Activated naive CD8-positive, alpha-beta T cell treated with anti-CD3 and anti-CD28 coated beads, Interleukin-2, amount 50 U/mL, for 24 hours (primary cell): ENCODE measurements at regions not wholly inside any gene's neighbourhood (a gene's known extent, or its start where the extent isn't known, plus 50 kb on each side); places are given as distances from the start of the nearest gene placed in this dataset.

Experiments used
- ATAC-seq: fragments of 150-1000 bp; cut with Tn5 transposase; one replicate; pipeline ENCODE4 v1.10.0; 2021
- DNase-seq: peaks from one replicate; pipeline ENCODE4 v3.0.0; 2021
- H3K27ac Mint-ChIP-seq: one replicate; pipeline ENCODE4 v1.8.0; 2021; ENCODE audit warnings: mild to moderate bottlenecking, mixed read lengths
- H3K27me3 Mint-ChIP-seq: one replicate; pipeline ENCODE4 v1.8.0; 2021; ENCODE audit warnings: mixed read lengths
- H3K36me3 Mint-ChIP-seq: one replicate; pipeline ENCODE4 v1.8.0; 2021; ENCODE audit warnings: low read depth, mixed read lengths
- H3K4me1 Mint-ChIP-seq: one replicate; pipeline ENCODE4 v1.8.0; 2021; ENCODE audit warnings: mixed read lengths
- H3K4me3 Mint-ChIP-seq: one replicate; pipeline ENCODE4 v1.8.0; 2021; ENCODE audit warnings: mild to moderate bottlenecking, moderate library complexity, mixed read lengths
- H3K9me3 Mint-ChIP-seq: one replicate; pipeline ENCODE4 v1.8.0; 2021; ENCODE audit warnings: mixed read lengths

DNA sequence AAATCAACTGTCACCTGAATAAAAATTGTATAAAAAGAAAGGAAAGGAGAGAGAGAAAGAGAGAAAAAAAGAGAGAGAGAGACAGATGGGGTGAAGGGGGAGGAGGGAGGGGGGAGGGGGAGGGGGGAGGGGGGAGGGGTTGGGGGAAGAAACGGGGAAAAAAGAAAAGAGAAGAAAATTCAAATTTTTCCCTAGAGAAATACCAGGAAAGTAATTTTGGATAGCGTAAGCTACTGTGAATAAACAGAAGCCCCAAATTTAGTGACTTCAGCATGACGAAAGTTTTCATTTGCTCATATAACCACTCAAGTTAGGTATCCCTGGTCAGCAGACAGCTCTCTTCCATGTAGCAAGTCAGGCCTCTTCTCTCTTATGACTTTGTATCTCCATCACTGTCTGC lies 289.4 kb upstream of the MYOCD start:
- no peak for DNase-seq
- Mint-ChIP-seq H3K36me3 (no peaks in the 10 kb centered on the region), H3K9me3 (peaks cover 19% of the 10 kb centered on the region), H3K4me3 (no peak overlapping the region), H3K27ac (no peak overlapping the region), H3K27me3 (peaks cover 3% of the 10 kb centered on the region), H3K4me1 (no peaks in the 10 kb centered on the region)
- no peak for ATAC-seq

DNA sequence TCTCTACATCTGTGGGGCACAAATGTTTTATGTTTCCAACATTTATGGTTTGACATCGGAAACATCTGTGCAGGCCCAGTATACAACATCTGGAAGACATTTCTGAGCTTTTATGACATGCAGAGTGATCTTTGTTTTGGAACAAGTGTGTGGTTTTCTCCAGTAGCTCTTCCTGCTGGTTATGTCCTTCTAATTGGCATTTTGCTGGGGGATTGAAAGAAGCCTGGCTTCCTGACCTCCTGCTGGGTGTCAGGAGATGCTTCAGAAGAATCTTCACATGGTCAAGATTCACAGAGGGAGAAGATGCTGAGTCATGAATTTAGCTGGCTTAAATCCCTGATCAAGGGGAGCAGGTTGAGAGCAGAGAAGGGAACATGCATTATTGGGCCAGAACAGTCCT lies 279.5 kb upstream of the MYOCD start:
- Mint-ChIP-seq H3K27me3 (no peaks in the 10 kb centered on the region), H3K27ac (no peak overlapping the region), H3K4me3 (no peak overlapping the region), H3K4me1 (no peaks in the 10 kb centered on the region), H3K9me3 (peaks cover 5% of the 10 kb centered on the region), H3K36me3 (no peaks in the 10 kb centered on the region)
- no peak for DNase-seq
- no peak for ATAC-seq

DNA sequence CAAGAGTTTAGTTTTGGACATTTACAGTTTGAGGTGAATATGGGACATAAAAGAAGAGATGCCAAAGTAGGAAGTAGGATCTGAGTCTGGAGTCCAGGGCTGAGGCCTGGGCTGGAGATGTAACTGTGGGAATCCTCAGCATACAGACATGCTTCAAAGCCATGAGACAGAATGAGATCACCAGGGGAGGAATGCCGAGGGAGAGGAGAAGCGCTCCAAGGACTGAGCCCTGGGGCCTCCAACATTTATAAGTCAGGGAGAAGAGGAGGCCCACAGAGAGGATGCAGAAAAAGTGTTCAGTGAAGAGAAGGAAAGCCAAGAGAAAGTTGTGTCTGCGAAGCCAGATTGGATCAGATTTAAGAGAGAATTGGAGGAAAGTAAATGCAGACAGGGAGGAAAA lies 277.5 kb upstream of the MYOCD start:
- no peak overlapping the region for H3K4me3 Mint-ChIP-seq
- no peaks in the 10 kb centered on the region for H3K36me3 Mint-ChIP-seq
- H3K9me3 Mint-ChIP-seq = no peaks in the 10 kb centered on the region
- ATAC-seq = no peak
- no peak for DNase-seq
- H3K4me1 Mint-ChIP-seq = no peaks in the 10 kb centered on the region
- H3K27me3 Mint-ChIP-seq = no peaks in the 10 kb centered on the region
- no peak overlapping the region for H3K27ac Mint-ChIP-seq

DNA sequence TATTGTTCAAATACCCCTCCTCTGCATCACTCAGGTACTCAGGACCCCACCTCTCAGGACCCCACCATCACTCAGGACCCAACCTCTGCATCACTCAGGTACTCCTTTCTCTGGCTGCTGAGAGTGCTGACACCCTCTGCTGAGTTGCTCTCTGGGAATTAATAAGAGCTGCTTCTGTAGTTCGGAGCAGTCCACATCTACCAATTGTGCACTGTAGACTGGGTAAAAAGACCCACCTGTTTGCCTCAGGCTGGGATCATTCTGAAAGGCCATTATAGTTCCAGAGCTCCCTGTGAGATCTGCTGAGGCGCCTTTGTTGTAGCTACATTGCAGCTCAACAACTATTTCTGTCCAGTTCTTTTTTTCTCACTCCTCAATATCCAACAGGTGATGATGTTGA lies 276.3 kb upstream of the MYOCD start:
- H3K4me1 Mint-ChIP-seq = no peaks in the 10 kb centered on the region
- no peaks in the 10 kb centered on the region for H3K27me3 Mint-ChIP-seq
- peaks cover 5% of the 10 kb centered on the region for H3K9me3 Mint-ChIP-seq
- H3K4me3 Mint-ChIP-seq = no peak overlapping the region
- DNase-seq (no peak), ATAC-seq (no peak)
- H3K27ac Mint-ChIP-seq = no peak overlapping the region
- no peaks in the 10 kb centered on the region for H3K36me3 Mint-ChIP-seq

DNA sequence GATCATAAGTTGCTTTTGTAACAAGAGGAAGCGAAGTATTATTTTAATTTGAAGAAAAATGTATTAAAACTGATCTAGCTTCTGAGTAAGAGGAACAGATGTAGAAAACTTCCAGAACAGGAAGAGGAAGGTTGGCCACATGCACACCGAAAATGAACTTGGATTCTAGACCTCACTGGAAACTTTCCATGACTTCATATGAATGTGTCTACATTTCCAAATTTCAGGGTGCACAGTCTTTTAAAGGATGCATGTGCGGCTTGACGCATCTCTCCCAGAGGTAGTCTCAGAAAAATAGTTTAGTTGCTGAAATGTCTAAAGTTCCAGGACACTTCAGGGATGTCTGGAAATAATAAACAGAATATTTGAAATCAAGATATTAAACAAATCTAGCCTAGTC lies 275.1 kb upstream of the MYOCD start:
- Mint-ChIP-seq H3K4me3 (no peak overlapping the region), H3K36me3 (no peaks in the 10 kb centered on the region), H3K27me3 (no peaks in the 10 kb centered on the region), H3K27ac (no peak overlapping the region), H3K4me1 (no peaks in the 10 kb centered on the region), H3K9me3 (peaks cover 5% of the 10 kb centered on the region)
- ATAC-seq = no peak
- DNase-seq = no peak

DNA sequence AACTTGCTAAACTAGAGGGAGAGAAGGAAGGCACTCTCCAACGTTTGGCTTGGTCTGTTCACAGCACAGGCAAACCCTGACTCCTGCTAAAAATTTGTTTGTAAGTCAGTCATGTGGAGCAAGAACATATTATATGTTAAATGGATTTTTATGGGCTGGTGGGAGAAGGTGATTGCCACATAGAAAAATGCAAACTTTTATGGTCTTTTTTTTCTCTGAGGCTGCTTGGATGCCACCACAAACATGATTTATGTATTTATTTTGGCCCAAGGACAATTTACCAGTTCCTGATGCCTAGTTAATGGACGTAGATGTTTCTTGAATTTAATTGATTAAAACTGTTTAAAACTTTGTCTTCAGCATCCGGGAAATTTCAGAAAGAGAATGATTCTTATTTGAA lies 274.2 kb upstream of the MYOCD start:
- Mint-ChIP-seq H3K27me3 (no peaks in the 10 kb centered on the region), H3K27ac (no peak overlapping the region), H3K36me3 (no peaks in the 10 kb centered on the region), H3K9me3 (peaks cover 8% of the 10 kb centered on the region), H3K4me3 (no peak overlapping the region), H3K4me1 (no peaks in the 10 kb centered on the region)
- ATAC-seq = no peak
- no peak for DNase-seq

DNA sequence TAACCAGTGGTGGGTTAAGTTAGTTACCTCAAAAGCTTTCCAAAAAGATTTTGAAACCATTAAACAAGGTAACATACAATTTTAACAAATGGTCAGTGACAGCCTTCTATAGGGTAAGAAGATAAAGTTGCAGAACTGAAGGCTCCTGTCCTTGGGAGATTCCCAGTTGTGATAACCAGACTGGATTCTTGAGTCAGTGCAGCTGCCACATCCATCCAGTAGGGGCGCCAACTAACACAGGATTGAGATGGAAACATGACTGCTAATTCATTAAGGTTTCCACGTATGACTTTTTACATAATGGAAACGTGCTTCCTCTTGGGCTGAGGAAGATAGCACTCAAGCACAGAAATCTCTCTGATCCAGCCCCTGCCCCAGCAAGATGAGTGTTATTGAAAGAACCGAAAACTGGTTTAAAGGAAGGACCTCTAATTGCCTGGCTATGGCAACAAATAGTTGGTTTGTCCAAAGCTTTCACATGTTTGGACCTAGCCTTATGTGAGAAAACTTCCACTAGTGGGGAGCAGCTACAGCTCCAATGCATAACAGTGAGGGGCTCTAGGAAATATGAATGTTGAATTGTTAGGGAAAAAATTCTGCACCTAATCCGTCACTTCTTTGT lies 269.8 kb upstream of the MYOCD start:
- H3K4me1 Mint-ChIP-seq = no peaks in the 10 kb centered on the region
- no peak for DNase-seq
- H3K27me3 Mint-ChIP-seq = no peaks in the 10 kb centered on the region
- H3K27ac Mint-ChIP-seq = no peak overlapping the region
- no peak overlapping the region for H3K4me3 Mint-ChIP-seq
- no peak for ATAC-seq
- peaks cover 17% of the 10 kb centered on the region for H3K9me3 Mint-ChIP-seq
- H3K36me3 Mint-ChIP-seq = no peaks in the 10 kb centered on the region

DNA sequence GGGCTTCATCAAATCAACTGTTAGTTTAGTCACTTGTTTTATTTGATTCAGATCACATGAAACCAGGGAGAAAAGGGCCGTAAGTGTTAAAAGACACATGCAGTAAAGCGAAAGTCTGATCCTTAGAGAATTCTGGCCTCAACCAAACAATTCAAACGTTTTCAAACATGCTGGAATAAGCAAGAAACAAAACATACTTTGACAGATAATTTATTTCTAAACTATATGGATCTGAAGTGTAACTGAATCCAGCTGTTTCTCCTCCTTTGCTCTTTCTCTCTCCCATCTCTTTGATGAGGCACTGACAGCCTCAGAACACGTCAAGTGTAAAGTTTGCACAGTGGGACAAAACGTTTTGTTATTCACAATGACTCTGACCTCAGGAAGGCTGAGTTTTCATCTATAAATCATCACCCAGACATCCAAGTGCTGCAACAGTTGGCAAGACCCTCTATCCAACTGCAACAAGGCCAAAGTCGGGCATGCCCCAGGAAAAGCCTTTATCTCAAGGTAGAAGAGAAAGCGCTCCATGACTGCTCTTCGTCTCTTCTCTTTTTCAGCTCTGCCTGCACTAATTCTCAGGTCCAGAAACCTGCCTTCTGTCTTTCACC lies 267.1 kb upstream of the MYOCD start:
- no peak for DNase-seq
- no peaks in the 10 kb centered on the region for H3K4me1 Mint-ChIP-seq
- no peaks in the 10 kb centered on the region for H3K27me3 Mint-ChIP-seq
- H3K4me3 Mint-ChIP-seq = no peak overlapping the region
- H3K27ac Mint-ChIP-seq = no peak overlapping the region
- no peaks in the 10 kb centered on the region for H3K36me3 Mint-ChIP-seq
- no peak for ATAC-seq
- H3K9me3 Mint-ChIP-seq = peaks cover 17% of the 10 kb centered on the region

DNA sequence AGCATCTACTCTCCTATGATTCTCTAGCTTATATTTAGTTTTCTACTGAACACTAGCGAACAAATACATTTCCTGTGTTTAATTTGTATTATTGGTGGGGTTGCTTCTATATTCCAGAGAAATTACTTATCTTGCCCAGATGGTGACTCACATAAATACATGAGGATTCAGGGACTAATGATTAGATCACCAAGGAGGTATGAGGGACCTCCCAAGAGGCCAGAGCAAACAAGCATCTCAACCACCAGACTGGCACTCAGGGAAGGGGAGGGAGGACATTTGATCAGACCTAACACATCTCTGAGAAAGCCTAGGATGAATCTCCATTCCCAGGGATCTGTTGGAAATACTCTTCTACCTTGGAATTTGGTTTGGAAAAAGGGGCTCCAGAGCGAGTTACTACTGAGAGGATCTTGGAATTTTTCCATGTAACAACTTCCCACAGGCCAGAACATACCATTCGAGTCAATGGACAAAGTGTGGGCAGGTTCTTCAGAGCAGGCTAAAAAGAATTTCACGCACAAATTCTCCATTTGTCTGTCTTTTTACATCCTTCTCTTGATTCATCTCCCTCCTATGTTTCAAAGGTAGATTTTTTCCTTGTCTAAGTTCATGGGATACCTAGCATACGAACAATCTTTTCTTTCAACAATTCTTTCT lies 262.6 kb upstream of the MYOCD start:
- ATAC-seq (no peak), DNase-seq (no peak)
- Mint-ChIP-seq H3K4me1 (no peaks in the 10 kb centered on the region), H3K9me3 (peaks cover 7% of the 10 kb centered on the region), H3K36me3 (no peaks in the 10 kb centered on the region), H3K4me3 (no peak overlapping the region), H3K27me3 (no peaks in the 10 kb centered on the region), H3K27ac (no peak overlapping the region)

DNA sequence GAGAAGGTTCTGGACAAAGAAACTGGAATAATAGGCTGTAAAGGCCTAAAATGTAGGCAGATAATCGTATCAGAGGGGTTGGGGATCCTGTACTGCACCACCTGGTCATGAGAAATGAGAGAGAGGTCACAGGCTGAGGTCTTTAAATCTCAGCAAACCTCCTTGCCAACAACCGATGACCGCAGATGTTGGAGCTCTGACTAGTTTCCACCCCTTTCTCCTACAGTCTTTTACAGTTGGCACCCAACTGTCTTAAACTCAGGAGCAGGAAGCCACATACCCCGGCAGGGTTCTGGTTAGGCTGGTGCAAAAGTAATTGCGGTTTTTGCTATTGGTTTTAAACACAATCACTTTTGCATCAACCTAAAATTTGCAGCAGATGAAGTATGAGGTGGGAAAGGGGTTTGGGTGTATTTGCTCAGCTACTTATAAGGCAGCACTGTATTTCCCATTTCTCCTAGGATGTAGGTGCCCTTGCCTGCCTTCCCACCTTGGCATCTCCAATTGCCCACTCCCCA lies 261.8 kb upstream of the MYOCD start:
- no peaks in the 10 kb centered on the region for H3K36me3 Mint-ChIP-seq
- no peaks in the 10 kb centered on the region for H3K4me1 Mint-ChIP-seq
- no peak overlapping the region for H3K4me3 Mint-ChIP-seq
- no peak for ATAC-seq
- no peak for DNase-seq
- peaks cover 7% of the 10 kb centered on the region for H3K9me3 Mint-ChIP-seq
- H3K27me3 Mint-ChIP-seq = no peaks in the 10 kb centered on the region
- H3K27ac Mint-ChIP-seq = no peak overlapping the region

DNA sequence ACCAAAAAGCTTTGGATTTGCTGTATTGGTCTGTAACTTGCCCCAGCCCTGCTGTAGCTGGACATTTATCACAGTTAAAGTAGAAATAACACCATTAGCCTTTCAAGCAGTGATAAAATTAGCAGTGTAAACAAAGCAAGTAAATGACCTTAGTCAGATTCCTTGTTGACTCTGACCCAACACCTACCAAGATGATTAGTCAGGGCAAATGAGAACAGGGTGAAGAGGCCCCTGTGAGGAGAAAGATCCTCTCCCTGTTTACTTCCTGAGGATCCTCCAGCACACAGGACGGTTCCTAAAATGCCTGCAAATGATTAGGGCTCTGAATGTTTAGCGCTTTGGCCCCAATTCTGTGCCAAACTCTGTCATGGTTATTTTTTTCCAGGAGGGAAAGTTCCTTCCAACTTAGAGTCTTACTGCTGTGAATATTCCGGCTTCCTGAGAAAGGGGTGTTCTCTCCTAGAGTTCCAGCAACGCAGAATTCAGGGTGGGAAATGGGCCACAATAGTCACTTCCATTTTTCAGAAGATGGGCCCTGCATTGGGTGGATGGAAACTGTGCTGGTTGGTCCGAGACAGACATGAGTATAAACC lies 259.0 kb upstream of the MYOCD start:
- no peaks in the 10 kb centered on the region for H3K4me1 Mint-ChIP-seq
- DNase-seq (no peak), ATAC-seq (no peak)
- no peak overlapping the region for H3K27ac Mint-ChIP-seq
- H3K27me3 Mint-ChIP-seq = no peaks in the 10 kb centered on the region
- no peak overlapping the region for H3K4me3 Mint-ChIP-seq
- H3K36me3 Mint-ChIP-seq = no peaks in the 10 kb centered on the region
- peaks cover 11% of the 10 kb centered on the region for H3K9me3 Mint-ChIP-seq

DNA sequence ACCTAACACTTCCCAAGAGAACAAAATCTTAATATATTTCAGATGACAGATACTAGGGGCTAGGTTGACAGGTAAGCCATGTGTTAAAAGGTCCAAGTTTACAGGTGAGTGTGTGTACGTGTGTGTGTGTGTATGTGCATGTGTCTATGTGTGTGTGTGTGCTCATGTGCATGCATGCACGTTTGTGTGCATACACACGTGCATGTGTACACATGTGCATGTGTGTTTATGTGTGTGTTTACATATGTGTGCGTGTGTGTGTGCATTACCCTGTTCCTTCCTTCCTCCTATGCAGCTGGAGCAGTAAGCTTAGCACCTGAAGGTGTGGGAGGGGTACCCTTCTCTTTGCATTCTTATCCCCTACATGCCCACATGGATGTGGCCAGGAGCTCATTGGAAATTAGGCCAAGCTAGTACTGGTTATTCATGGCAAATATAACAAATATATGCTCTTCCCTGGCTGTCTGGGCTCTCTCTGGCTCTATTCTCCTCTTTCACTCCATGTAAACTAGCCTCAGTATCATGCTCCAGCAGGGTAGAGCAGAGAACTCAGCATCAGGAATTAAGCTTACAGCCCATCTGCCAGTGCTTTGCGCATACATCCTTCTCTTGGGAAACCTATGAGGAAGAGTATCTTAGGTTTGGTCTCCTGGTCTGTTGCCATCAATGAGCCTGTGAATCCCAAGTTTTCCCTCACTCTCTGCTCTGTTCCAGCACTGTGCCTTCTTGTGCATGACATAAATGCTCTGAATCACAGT lies 258.0 kb upstream of the MYOCD start:
- Mint-ChIP-seq H3K4me1 (no peaks in the 10 kb centered on the region), H3K27me3 (no peaks in the 10 kb centered on the region), H3K36me3 (no peaks in the 10 kb centered on the region), H3K9me3 (peaks cover 11% of the 10 kb centered on the region), H3K27ac (no peak overlapping the region), H3K4me3 (no peak overlapping the region)
- DNase-seq (no peak), ATAC-seq (no peak)

DNA sequence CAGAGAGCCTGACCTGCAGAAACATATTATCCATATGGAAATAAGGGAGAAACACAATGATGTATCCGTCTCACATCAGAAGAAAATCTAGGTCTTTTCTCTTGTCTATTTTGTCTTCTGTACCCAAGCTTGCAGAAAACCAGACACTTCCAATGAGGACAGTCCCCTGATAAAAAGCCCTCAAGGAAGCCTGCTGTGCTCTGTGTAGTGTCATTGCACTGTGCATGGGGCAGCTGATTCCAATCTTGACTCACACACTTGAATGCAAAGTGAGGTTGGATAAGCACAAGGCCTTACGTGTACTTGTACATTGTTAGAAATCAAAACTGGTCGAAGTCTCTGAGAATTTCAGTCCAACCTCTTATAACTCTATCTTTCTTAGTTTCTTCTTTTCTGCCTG lies 256.6 kb upstream of the MYOCD start:
- DNase-seq = no peak
- H3K27ac Mint-ChIP-seq = no peak overlapping the region
- H3K9me3 Mint-ChIP-seq = peaks cover 11% of the 10 kb centered on the region
- no peak for ATAC-seq
- no peaks in the 10 kb centered on the region for H3K27me3 Mint-ChIP-seq
- no peaks in the 10 kb centered on the region for H3K4me1 Mint-ChIP-seq
- no peaks in the 10 kb centered on the region for H3K36me3 Mint-ChIP-seq
- H3K4me3 Mint-ChIP-seq = no peak overlapping the region

DNA sequence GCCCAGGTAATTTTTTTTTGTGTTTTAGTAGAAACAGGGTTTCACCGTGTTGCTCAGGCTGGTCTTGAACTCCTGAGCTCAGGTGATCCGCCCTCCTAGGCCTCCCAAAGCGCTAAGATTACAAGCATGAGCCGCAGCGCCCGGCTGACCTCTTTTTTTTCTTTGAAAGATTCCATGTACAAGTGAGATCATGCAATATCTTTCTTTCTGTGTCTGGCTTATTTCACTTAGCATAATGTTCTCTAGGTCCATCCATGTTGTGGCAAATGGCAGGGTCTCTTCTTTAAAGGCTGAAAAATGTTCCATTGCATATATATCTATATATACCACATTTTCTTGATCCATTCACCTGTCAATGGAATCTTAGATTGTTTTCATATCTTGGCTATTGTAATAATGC lies 255.0 kb upstream of the MYOCD start:
- Mint-ChIP-seq H3K4me1 (no peaks in the 10 kb centered on the region), H3K27ac (no peak overlapping the region), H3K9me3 (peaks cover 11% of the 10 kb centered on the region)

More for the DNA sequence above, 255.0 kb upstream of the MYOCD start:
- ATAC-seq = no peak
- H3K36me3 Mint-ChIP-seq = no peaks in the 10 kb centered on the region
- DNase-seq = no peak
- no peaks in the 10 kb centered on the region for H3K27me3 Mint-ChIP-seq
- no peak overlapping the region for H3K4me3 Mint-ChIP-seq
